Coronary artery (tissue), 2 donors: ENCODE measurements at regions not wholly inside any gene's neighbourhood (a gene's known extent, or its start where the extent isn't known, plus 50 kb on each side); places are given as distances from the start of the nearest gene placed in this dataset.

Experiments
- DNase-seq: peaks from one replicate; pipeline ENCODE4 v3.0.0-alpha.2; 2017; ENCODE audit warnings: low spot score
- H3K27ac ChIP-seq, 2 donors: fragments of 200-600 bp; sonication (generic); one replicate each; pipeline ENCODE4 v1.5.1; 2016 to 2019
- H3K4me3 ChIP-seq: fragments of 200-600 bp; sonication (generic); 2 replicates; pipeline ENCODE4 v1.5.1; 2016; ENCODE audit warnings: mild to moderate bottlenecking, moderate library complexity
- CTCF ChIP-seq: fragments of 200-600 bp; sonication (generic); IDR thresholded peaks from one replicate; pipeline ENCODE4 v1.5.1; 2019; ENCODE audit warnings: antibody characterized with exemption

GRCh38 chr15:93803421-93804152 lies 427.8 kb upstream of the MCTP2 start:
- Histone ChIP-seq H3K4me3 (no peak overlapping the region), H3K27ac (no peak overlapping the region)
- TF ChIP-seq CTCF: no peak
- DNase-seq: no peak

- no peak for TF ChIP-seq CTCF
- Histone ChIP-seq H3K4me3 (no peak overlapping the region), H3K27ac (no peak overlapping the region)
- DNase-seq: no peak
Observed at GRCh38 chr15:93801206-93801605, 430.2 kb upstream of the MCTP2 start.

GRCh38 chr15:93800805-93801204 lies 430.6 kb upstream of the MCTP2 start:
- no peak for TF ChIP-seq CTCF
- no peak for DNase-seq
- no peak overlapping the region for H3K27ac ChIP-seq
- no peak overlapping the region for H3K4me3 ChIP-seq

- no peak overlapping the region for H3K4me3 ChIP-seq
- TF ChIP-seq CTCF: no peak
- DNase-seq: no peak
Observed at GRCh38 chr15:93789441-93789840, 441.9 kb upstream of the MCTP2 start.

GRCh38 chr15:93780073-93780472 lies 451.3 kb upstream of the MCTP2 start:
- no peak for DNase-seq
- TF ChIP-seq CTCF: no peak
- Histone ChIP-seq H3K4me3 (no peak overlapping the region), H3K27ac (no peak overlapping the region)

More at GRCh38 chr15:93789441-93789840, 441.9 kb upstream of the MCTP2 start:
- no peak overlapping the region for H3K27ac ChIP-seq

GRCh38 chr15:93779341-93779740 lies 452.0 kb upstream of the MCTP2 start:
- Histone ChIP-seq H3K27ac (no peak overlapping the region), H3K4me3 (no peak overlapping the region)
- no peak for DNase-seq
- TF ChIP-seq CTCF: no peak
